ENCODE measurements at regions not wholly inside any gene's neighbourhood (a gene's known extent, or its start where the extent isn't known, plus 50 kb on each side); places are given as distances from the start of the nearest gene placed in this dataset.

DNA sequence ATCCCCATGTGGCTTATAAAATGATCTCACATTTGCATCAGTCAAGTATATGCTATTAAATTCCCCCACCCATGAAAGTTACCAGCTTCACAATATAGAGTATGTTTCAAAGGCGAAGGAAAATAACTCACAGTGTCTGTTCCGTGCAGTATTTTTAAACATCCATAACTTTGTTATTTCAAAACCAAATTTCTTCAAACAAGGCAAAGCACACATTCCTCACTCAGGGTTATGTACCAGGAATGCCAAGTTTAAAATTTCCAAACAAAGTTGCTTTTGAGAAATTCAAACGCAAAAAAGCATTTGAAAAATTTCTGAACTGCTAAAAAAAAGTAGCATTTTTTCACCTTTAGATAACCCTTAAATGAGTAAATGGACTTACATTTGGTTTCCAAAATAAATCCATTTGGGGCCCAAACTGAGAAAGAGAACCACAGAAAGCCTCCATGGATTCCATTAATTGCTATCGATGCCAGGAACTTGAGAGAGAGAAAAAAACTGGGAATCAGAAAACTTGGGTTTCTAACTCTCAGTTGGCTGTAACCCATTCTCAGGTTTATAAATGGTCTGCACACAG, 149.5 kb downstream of the SLC30A10 start:
- TF ChIP-seq, protein P1, sequence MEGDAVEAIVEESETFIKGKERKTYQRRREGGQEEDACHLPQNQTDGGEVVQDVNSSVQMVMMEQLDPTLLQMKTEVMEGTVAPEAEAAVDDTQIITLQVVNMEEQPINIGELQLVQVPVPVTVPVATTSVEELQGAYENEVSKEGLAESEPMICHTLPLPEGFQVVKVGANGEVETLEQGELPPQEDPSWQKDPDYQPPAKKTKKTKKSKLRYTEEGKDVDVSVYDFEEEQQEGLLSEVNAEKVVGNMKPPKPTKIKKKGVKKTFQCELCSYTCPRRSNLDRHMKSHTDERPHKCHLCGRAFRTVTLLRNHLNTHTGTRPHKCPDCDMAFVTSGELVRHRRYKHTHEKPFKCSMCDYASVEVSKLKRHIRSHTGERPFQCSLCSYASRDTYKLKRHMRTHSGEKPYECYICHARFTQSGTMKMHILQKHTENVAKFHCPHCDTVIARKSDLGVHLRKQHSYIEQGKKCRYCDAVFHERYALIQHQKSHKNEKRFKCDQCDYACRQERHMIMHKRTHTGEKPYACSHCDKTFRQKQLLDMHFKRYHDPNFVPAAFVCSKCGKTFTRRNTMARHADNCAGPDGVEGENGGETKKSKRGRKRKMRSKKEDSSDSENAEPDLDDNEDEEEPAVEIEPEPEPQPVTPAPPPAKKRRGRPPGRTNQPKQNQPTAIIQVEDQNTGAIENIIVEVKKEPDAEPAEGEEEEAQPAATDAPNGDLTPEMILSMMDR (IDR thresholded peaks at IDR 0.05; ENCODE audit: low read depth, low read length, missing control alignments): no peak
- in situ Hi-C loops (cut with HindIII; ENCODE audit: low pct_ligation_motif_present, low sequenced_read_pairs): no loop called here
- DNase-seq: no peak
- no peak overlapping the region for H3K4me3 ChIP-seq (ENCODE audit: low read depth, low read length)
- no peaks in the 10 kb centered on the region for H3K27me3 ChIP-seq (replicated peaks)
- no peak overlapping the region for H3K27ac ChIP-seq
- no peaks in the 10 kb centered on the region for H3K36me3 ChIP-seq (replicated peaks)

DNA sequence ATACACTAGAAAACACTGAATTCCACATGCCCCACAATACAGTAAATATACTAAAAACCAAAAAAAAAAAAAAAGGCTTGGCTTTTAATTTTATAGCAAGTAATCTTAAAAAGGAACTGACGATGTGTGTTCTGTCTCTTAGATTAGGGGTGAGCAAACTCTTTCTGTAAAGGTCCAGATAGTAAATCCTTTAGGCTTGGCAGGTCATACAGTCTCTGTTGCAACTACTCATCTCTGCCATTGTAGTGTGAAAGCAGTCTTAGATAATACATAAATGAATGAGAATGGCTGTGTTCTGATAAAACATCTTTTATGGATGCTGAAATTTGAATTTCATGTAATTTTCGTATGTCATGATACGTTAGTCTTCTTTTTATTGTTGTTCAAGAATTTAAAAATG, 150.2 kb downstream of the SLC30A10 start:
- in situ Hi-C loops (cut with HindIII; ENCODE audit: low pct_ligation_motif_present, low sequenced_read_pairs): no loop called here
- no peaks in the 10 kb centered on the region for H3K36me3 ChIP-seq (replicated peaks)
- DNase-seq: no peak
- no peak overlapping the region for H3K4me3 ChIP-seq (ENCODE audit: low read depth, low read length)
- H3K27ac ChIP-seq: no peak overlapping the region
- TF ChIP-seq, protein P1 (IDR thresholded peaks at IDR 0.05; ENCODE audit: low read depth, low read length, missing control alignments): no peak
- H3K27me3 ChIP-seq (replicated peaks): no peaks in the 10 kb centered on the region

DNA sequence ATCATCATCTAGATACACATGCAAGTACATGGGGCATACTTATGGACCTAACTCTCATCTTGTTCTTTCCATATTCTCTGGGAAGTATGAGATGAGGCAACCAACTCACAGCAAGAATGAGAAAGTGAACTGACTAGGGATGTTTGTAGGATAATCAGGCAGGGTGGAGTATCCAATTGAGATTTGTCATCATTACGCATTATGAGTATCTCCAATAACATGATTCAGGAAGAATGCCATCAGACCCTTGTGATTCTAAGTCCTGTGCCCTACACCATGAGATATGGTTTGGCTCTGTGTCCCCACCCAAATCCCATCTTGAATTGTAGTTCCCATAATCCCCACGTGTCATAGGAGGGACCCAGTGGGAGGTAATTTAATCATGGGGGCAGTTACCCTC, 154.0 kb downstream of the SLC30A10 start:
- TF ChIP-seq, protein P1 (IDR thresholded peaks at IDR 0.05; ENCODE audit: low read depth, low read length, missing control alignments): no peak
- no peak overlapping the region for H3K4me3 ChIP-seq (ENCODE audit: low read depth, low read length)
- H3K27ac ChIP-seq: no peak overlapping the region
- in situ Hi-C loops (cut with HindIII; ENCODE audit: low pct_ligation_motif_present, low sequenced_read_pairs): no loop called here
- DNase-seq: no peak
- no peaks in the 10 kb centered on the region for H3K27me3 ChIP-seq (replicated peaks)
- H3K36me3 ChIP-seq (replicated peaks): no peaks in the 10 kb centered on the region

DNA sequence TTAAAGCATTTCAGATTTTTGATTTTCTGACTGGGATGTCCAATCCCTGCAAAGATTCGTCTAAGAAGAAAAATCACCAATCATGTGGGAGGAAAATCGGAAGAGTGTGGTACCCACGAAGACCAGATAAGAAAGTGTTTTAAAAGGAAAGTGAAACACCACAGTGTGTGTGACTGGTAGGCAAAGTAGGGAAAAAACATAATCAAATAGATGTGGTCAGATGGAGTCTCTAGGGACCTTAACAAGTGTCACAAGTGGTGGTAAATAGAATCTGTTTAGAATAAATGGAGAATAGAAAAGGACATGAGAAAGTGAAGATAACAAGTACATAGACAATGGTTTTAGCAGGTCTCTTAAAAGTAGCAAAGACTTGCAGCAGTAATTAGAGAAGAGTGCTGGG, 154.6 kb downstream of the SLC30A10 start:
- Histone ChIP-seq H3K27ac (no peak overlapping the region), H3K4me3 (ENCODE audit: low read depth, low read length) (no peak overlapping the region), H3K36me3 (replicated peaks) (no peaks in the 10 kb centered on the region), H3K27me3 (replicated peaks) (no peaks in the 10 kb centered on the region)
- no peak for DNase-seq
- in situ Hi-C loops (cut with HindIII; ENCODE audit: low pct_ligation_motif_present, low sequenced_read_pairs): no loop called here
- TF ChIP-seq, protein P1 (IDR thresholded peaks at IDR 0.05; ENCODE audit: low read depth, low read length, missing control alignments): no peak

DNA sequence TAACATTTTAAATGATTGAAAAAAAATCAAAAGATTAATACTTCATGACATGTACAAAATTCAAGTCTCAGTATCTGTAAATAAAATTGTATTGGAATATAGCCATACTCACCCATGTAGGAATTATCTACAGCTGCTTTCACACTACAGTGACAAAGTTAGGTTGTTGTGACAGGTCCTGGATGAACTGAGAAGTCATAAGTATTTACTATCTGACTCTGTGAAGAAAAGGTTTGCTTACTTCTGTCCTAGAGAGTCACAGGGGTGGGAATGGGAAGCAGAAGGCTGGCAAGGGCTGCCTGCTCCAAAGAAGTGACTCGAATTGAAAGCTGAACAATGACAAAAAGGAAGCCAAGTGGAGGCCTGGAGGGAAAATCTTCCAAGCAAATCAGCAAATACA, 155.2 kb downstream of the SLC30A10 start:
- TF ChIP-seq, protein P1 (IDR thresholded peaks at IDR 0.05; ENCODE audit: low read depth, low read length, missing control alignments): no peak
- in situ Hi-C loops (cut with HindIII; ENCODE audit: low pct_ligation_motif_present, low sequenced_read_pairs): no loop called here

More for the DNA sequence above, 155.2 kb downstream of the SLC30A10 start:
- no peak overlapping the region for H3K27ac ChIP-seq
- no peak overlapping the region for H3K4me3 ChIP-seq (ENCODE audit: low read depth, low read length)
- no peaks in the 10 kb centered on the region for H3K36me3 ChIP-seq (replicated peaks)
- no peak for DNase-seq
- H3K27me3 ChIP-seq (replicated peaks): no peaks in the 10 kb centered on the region

All from brain microvascular endothelial cell (primary cell).